ENCODE measurements at regions not wholly inside any gene's neighbourhood (a gene's known extent, or its start where the extent isn't known, plus 50 kb on each side); places are given as distances from the start of the nearest gene placed in this dataset.

DNA sequence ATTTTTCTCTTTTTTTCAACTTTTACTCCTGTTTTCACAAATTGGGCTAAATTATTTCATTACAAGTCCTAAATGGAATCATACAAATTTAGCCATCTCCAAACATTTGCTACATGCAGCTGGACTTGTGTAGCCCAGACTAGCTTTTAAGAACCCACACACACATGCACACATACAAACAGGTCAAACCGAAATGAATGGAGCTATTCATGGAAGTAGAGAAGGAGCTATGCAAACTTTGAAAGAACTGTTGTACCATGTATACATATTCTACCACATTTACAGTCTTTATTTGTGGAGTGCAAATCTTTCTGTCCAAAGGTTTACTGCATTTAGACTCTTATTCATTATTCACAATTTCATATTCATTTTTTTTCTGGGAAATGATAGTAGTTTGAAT, 189.1 kb upstream of the RNPC3 start:
- TF ChIP-seq, protein P1, sequence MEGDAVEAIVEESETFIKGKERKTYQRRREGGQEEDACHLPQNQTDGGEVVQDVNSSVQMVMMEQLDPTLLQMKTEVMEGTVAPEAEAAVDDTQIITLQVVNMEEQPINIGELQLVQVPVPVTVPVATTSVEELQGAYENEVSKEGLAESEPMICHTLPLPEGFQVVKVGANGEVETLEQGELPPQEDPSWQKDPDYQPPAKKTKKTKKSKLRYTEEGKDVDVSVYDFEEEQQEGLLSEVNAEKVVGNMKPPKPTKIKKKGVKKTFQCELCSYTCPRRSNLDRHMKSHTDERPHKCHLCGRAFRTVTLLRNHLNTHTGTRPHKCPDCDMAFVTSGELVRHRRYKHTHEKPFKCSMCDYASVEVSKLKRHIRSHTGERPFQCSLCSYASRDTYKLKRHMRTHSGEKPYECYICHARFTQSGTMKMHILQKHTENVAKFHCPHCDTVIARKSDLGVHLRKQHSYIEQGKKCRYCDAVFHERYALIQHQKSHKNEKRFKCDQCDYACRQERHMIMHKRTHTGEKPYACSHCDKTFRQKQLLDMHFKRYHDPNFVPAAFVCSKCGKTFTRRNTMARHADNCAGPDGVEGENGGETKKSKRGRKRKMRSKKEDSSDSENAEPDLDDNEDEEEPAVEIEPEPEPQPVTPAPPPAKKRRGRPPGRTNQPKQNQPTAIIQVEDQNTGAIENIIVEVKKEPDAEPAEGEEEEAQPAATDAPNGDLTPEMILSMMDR (IDR thresholded peaks at IDR 0.05), result no peak
- POLR2A ChIA-PET, result no interaction called here
- H3K27me3 Mint-ChIP-seq, result no peaks in the 10 kb centered on the region
- H3K27ac Mint-ChIP-seq, result no peak overlapping the region
- no peak for DNase-seq
- CTCF ChIA-PET, result no interaction called here
- no peaks in the 10 kb centered on the region for H3K9me3 Mint-ChIP-seq
- no peaks in the 10 kb centered on the region for H3K4me1 Mint-ChIP-seq
- H3K4me3 Mint-ChIP-seq, result no peak overlapping the region
- ATAC-seq (ENCODE audit: low read depth), result no peak
- intact Hi-C loops (cut with micrococcal nuclease), result no loop called here
- no peaks in the 10 kb centered on the region for H3K36me3 Mint-ChIP-seq (ENCODE audit: low read depth)

DNA sequence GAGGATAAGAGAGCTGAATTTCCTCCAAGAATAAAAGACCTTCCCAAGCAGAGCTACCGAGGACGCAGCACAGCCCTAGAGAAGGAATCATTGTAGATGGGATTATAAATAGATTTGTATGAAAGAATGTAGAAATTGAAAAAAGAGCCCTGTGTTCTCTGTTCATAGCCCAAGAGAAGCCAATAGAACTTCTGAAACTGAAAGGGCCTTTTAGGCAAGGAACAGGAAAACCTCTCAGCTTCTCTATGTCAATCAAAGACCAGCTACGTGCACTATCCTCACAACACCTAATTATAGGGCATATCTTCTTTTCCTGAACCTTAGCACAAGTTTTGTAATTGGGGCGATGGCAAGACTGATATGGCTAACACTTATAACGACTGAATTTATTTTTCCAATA, 192.4 kb upstream of the RNPC3 start:
- no peak for DNase-seq
- ChIA-PET POLR2A (no interaction called here), CTCF (no interaction called here)
- ATAC-seq (ENCODE audit: low read depth), result no peak
- Mint-ChIP-seq H3K4me3 (no peak overlapping the region), H3K4me1 (no peaks in the 10 kb centered on the region), H3K9me3 (no peaks in the 10 kb centered on the region), H3K36me3 (ENCODE audit: low read depth) (no peaks in the 10 kb centered on the region), H3K27me3 (no peaks in the 10 kb centered on the region), H3K27ac (no peak overlapping the region)
- TF ChIP-seq, protein P1 (IDR thresholded peaks at IDR 0.05), result no peak
- intact Hi-C loops (cut with micrococcal nuclease), result no loop called here

DNA sequence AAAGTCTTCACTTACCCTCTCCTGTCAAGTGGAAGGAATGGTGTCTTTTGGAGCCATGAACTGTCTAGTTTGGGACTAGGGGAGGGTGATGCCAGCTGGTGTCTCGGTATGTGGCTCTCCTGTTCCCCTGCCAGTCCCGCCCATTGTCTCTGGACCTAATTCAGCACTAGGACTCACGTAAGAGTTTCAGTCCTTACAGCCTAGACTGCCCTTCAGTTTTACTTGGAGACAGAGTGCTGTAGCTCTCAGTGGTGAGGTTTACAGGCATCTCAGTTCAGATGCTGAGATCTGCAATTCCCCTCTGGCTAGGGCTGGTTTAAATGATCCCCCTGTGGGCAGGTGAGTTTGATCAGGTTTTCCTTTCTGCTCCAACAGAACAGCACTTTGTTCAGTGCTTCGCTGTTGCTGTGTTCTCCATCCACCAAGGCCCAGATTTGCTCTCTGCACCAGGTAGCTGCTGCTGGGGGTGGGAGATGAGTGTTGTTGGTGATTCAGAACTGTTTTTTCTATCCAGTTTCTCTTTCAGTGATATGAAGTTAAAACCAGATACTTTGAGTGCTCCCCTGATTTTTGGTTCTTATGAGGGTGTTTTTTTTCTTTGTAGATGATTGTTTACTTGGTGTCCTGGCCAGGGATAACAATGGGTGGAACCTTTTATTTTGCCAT, 198.3 kb upstream of the RNPC3 start:
- Mint-ChIP-seq H3K4me3 (no peak overlapping the region), H3K27ac (no peak overlapping the region), H3K4me1 (no peaks in the 10 kb centered on the region), H3K9me3 (peaks cover 8% of the 10 kb centered on the region), H3K27me3 (no peaks in the 10 kb centered on the region), H3K36me3 (ENCODE audit: low read depth) (no peaks in the 10 kb centered on the region)
- TF ChIP-seq, protein P1 (IDR thresholded peaks at IDR 0.05), result no peak
- intact Hi-C loops (cut with micrococcal nuclease), result no loop called here
- POLR2A ChIA-PET, result no interaction called here
- ATAC-seq (ENCODE audit: low read depth) (no peak), DNase-seq (no peak)
- CTCF ChIA-PET, result no interaction called here

DNA sequence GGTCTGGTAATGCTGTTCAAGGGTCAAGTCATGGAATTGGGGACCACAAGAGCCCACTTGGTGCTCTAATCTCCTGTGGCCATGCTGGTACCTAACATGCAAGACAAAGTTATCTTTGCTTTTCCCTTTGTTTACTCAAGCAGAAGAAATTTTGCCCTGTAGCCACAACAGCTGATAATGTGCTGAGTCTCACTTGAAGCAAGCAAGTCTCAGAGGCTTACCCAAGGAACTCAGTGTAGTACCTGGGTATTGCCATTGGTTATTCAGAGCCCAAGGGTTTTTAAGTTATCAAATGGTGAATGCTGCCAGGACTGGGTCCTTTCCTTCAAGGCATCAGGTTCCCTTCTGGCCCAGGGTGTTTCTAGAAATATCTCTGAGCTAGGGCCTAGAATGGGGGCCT, 198.9 kb upstream of the RNPC3 start:
- H3K9me3 Mint-ChIP-seq, result peaks cover 8% of the 10 kb centered on the region
- TF ChIP-seq, protein P1 (IDR thresholded peaks at IDR 0.05), result no peak
- ATAC-seq (ENCODE audit: low read depth) (no peak), DNase-seq (no peak)
- H3K36me3 Mint-ChIP-seq (ENCODE audit: low read depth), result no peaks in the 10 kb centered on the region
- no peaks in the 10 kb centered on the region for H3K27me3 Mint-ChIP-seq
- H3K27ac Mint-ChIP-seq, result no peak overlapping the region
- intact Hi-C loops (cut with micrococcal nuclease), result no loop called here
- no peaks in the 10 kb centered on the region for H3K4me1 Mint-ChIP-seq
- CTCF ChIA-PET, result no interaction called here
- POLR2A ChIA-PET, result no interaction called here
- H3K4me3 Mint-ChIP-seq, result no peak overlapping the region

DNA sequence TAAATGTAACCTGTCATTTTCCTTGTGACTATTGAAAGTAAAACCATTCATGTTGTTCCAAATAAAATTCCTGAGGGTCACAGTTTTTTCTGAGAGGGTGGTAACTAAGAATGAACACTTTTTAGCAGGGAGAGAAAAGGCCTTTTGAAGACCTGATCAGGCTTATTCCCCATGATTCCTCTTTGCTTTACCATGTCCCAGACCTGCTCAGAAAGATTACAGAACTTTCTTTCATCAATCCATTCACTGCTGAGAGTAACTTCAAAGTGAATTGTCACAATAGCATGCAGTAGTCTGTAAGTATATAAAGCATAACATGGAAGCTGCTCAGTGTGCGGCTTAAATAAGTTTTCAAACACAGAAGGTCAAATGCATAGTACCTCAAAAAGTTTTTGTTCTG, 201.5 kb upstream of the COL11A1 start:
- H3K9me3 Mint-ChIP-seq, result peaks cover 3% of the 10 kb centered on the region
- intact Hi-C loops (cut with micrococcal nuclease), result no loop called here
- no peak for DNase-seq
- ChIA-PET CTCF (no interaction called here), POLR2A (no interaction called here)
- no peak overlapping the region for H3K4me3 Mint-ChIP-seq
- no peaks in the 10 kb centered on the region for H3K27me3 Mint-ChIP-seq
- no peak overlapping the region for H3K27ac Mint-ChIP-seq
- H3K4me1 Mint-ChIP-seq, result no peaks in the 10 kb centered on the region
- TF ChIP-seq, protein P1 (IDR thresholded peaks at IDR 0.05), result no peak
- no peak for ATAC-seq (ENCODE audit: low read depth)
- no peaks in the 10 kb centered on the region for H3K36me3 Mint-ChIP-seq (ENCODE audit: low read depth)

All from activated B cell treated with CpG ODN at 0.5 μM for 24 hours (primary cell).